HL-60 (cell line): ENCODE measurements at regions not wholly inside any gene's neighbourhood (a gene's known extent, or its start where the extent isn't known, plus 50 kb on each side); places are given as distances from the start of the nearest gene placed in this dataset.

ENCODE experiments used
- DNase-seq, 2 experiments: peaks; one replicate each; pipeline ENCODE4 v3.0.0-alpha.2; 2010 to 2020; ENCODE audit warnings: low read depth in 1 of 2, low spot score in 1 of 2
- H3K27ac ChIP-seq: fragments of 250-450 bp; sonication (Bioruptor Pico); replicated peaks from 2 replicates; pipeline ENCODE4 v1.5.1; 2020; ENCODE audit warnings: mild to moderate bottlenecking, moderate library complexity
- H3K27me3 ChIP-seq: fragments of 250-450 bp; sonication (Bioruptor Pico); 2 replicates; pipeline ENCODE4 v1.5.1; 2021; ENCODE audit warnings: mild to moderate bottlenecking, moderate library complexity; ENCODE audit not compliant: insufficient read depth, poor library complexity, severe bottlenecking
- H3K4me3 ChIP-seq: replicated peaks from 2 replicates; pipeline ENCODE4 v1.5.1; 2011; ENCODE audit warnings: mild to moderate bottlenecking, control low read depth, low read length; ENCODE audit not compliant: insufficient read depth
- GABPA ChIP-seq: IDR thresholded peaks from 2 replicates; pipeline ENCODE4 v1.6.1; 2012; ENCODE audit warnings: low read depth
- POLR2AphosphoS5 ChIP-seq: IDR thresholded peaks from 2 replicates; pipeline ENCODE4 v1.6.1; 2012; ENCODE audit warnings: low read depth
- SPI1 ChIP-seq: IDR thresholded peaks from 2 replicates; pipeline ENCODE4 v1.6.1; 2012; ENCODE audit warnings: low read depth, mild to moderate bottlenecking, borderline replicate concordance
- TF ChIP-seq, protein P1 (sequence below): IDR thresholded peaks from 2 replicates; pipeline ENCODE4 v1.6.1; 2012; ENCODE audit warnings: low read depth; ENCODE audit not compliant: insufficient replicate concordance
- TF ChIP-seq, protein P2 (sequence below): IDR thresholded peaks from one replicate; pipeline ENCODE4 v1.5.1; 2011; ENCODE audit warnings: low read length, control low read depth, inconsistent platforms; ENCODE audit not compliant: insufficient read depth

DNA sequence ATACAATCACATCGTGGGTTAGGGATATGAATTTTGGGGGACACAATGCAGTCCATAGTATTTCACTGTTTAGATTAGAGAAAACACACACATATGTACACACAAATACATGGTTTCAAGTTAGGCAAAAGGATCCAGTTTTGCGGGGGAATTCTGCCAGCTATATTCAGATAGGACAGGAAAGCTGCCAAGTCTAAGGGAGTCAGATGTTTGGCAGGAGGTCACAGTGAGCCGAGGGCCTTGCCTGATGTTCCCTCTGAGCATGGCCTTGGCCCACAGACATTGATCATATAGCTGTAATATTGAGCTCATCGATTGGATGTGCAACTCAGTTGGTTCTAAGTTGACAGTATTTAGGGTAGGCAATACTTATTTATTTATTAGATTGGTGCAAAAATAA is 122.8 kb downstream of the ADRA2A start:
- H3K27ac ChIP-seq = no peak overlapping the region
- H3K27me3 ChIP-seq = no peaks in the 10 kb centered on the region
- H3K4me3 ChIP-seq = no peak overlapping the region
- TF ChIP-seq POLR2AphosphoS5 (no peak), SPI1 (no peak), GABPA (no peak)
- TF ChIP-seq, protein P1, sequence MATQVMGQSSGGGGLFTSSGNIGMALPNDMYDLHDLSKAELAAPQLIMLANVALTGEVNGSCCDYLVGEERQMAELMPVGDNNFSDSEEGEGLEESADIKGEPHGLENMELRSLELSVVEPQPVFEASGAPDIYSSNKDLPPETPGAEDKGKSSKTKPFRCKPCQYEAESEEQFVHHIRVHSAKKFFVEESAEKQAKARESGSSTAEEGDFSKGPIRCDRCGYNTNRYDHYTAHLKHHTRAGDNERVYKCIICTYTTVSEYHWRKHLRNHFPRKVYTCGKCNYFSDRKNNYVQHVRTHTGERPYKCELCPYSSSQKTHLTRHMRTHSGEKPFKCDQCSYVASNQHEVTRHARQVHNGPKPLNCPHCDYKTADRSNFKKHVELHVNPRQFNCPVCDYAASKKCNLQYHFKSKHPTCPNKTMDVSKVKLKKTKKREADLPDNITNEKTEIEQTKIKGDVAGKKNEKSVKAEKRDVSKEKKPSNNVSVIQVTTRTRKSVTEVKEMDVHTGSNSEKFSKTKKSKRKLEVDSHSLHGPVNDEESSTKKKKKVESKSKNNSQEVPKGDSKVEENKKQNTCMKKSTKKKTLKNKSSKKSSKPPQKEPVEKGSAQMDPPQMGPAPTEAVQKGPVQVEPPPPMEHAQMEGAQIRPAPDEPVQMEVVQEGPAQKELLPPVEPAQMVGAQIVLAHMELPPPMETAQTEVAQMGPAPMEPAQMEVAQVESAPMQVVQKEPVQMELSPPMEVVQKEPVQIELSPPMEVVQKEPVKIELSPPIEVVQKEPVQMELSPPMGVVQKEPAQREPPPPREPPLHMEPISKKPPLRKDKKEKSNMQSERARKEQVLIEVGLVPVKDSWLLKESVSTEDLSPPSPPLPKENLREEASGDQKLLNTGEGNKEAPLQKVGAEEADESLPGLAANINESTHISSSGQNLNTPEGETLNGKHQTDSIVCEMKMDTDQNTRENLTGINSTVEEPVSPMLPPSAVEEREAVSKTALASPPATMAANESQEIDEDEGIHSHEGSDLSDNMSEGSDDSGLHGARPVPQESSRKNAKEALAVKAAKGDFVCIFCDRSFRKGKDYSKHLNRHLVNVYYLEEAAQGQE = no peak
- TF ChIP-seq, protein P2, sequence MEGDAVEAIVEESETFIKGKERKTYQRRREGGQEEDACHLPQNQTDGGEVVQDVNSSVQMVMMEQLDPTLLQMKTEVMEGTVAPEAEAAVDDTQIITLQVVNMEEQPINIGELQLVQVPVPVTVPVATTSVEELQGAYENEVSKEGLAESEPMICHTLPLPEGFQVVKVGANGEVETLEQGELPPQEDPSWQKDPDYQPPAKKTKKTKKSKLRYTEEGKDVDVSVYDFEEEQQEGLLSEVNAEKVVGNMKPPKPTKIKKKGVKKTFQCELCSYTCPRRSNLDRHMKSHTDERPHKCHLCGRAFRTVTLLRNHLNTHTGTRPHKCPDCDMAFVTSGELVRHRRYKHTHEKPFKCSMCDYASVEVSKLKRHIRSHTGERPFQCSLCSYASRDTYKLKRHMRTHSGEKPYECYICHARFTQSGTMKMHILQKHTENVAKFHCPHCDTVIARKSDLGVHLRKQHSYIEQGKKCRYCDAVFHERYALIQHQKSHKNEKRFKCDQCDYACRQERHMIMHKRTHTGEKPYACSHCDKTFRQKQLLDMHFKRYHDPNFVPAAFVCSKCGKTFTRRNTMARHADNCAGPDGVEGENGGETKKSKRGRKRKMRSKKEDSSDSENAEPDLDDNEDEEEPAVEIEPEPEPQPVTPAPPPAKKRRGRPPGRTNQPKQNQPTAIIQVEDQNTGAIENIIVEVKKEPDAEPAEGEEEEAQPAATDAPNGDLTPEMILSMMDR = no peak
- DNase-seq = no peak

DNA sequence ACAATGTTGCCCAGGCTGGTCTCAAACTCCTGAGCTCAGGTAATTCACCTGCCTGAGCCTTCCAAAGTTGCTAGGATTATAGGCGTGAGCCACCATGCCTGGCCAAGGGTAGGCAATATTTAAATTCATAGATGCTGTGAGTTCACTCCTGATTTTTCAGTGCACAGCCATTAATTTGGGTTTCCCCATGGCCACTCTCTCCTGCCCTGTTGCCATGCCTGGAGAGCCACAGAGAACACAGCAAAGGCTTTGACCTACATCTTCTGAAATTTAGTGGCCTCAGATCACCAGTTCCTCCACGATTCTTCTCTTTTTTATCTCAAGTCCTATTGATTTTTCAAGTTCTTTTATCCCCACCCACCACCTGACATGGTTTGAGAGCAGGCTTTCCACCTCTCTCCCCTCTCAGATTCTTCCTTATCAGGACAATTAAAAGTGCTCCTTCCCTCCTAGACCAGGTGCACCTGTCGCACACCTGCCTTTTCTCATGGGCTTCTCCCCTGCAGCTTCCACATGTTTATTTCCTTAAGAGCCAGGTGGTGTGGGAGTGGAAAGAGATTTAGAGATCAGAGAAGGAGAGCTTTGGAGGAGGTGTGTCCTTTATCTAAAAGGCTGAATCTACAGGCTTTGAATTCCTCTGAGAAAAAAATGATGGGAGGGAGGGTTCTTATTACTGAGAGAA is 123.8 kb downstream of the ADRA2A start:
- no peak for DNase-seq
- Histone ChIP-seq H3K27me3 (no peaks in the 10 kb centered on the region), H3K4me3 (no peak overlapping the region), H3K27ac (no peak overlapping the region)
- TF ChIP-seq POLR2AphosphoS5 = no peak
- TF ChIP-seq, protein P1 = no peak

DNA sequence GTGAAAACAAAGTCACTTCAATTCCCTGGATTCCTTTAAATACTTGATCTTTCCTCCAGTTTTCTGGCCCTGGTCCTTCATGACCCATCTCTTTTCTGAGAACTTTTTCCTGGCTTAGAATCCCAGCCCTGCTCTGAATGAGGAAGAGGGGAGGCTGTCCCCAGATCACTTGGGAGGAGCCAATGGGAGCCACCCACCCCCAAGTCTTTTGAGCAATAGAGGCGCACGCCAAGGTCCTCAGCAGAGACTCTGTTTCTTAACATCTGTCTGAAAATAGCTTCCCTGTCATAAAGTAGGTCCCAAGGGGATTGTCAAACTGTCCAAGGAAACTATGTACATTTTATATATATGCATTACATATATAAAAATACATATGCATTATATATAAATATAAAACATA is 126.8 kb downstream of the ADRA2A start:
- DNase-seq = no peak
- H3K27ac ChIP-seq = no peak overlapping the region
- no peak overlapping the region for H3K4me3 ChIP-seq
- TF ChIP-seq GABPA = no peak
- TF ChIP-seq SPI1 = no peak
- TF ChIP-seq, protein P1 = no peak
- H3K27me3 ChIP-seq = no peaks in the 10 kb centered on the region

DNA sequence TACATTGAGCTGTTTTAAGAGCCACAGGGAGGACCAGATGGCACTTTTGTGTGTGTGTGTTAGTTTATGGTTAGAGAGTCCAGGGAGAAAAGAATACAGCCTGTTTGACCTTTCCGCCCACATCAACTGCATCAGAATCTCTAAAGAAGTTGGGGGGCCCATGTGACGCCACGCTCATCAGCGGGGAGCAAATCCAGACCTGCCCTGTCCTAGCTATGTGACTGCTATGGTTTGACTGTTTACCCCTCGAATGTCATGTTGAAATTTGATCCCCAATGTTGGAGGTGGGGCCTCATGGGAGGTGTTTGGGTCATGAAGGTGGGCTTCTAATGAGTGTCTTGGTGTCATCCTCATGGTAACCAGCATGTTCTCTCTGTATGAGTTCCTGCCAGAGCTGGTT is 128.0 kb downstream of the ADRA2A start:
- Histone ChIP-seq H3K27me3 (no peaks in the 10 kb centered on the region), H3K27ac (no peak overlapping the region), H3K4me3 (no peak overlapping the region)
- no peak for DNase-seq
- TF ChIP-seq SPI1 = no peak
- TF ChIP-seq GABPA = no peak
- TF ChIP-seq, protein P2 = no peak
- no peak for TF ChIP-seq POLR2AphosphoS5
- TF ChIP-seq, protein P1 = no peak
